AG04450 (cell line): ENCODE measurements at regions not wholly inside any gene's neighbourhood (a gene's known extent, or its start where the extent isn't known, plus 50 kb on each side); places are given as distances from the start of the nearest gene placed in this dataset.
A peak's percentile ranks its signal among the peaks of the same experiment; 100 is the strongest.

ENCODE experiments used
- CTCF ChIA-PET: fragments of 300-600, 350-600 bp; formaldehyde crosslinking; extraction: SDS; loops from one replicate; lab custom pipeline; 2022; ENCODE audit warnings: antibody characterized with exemption, inconsistent platforms; lab: Charles Lee
- POLR2A ChIA-PET: fragments of 350-600 bp; formaldehyde crosslinking; extraction: SDS; loops from one replicate; lab custom pipeline; 2021; ENCODE audit warnings: antibody characterized with exemption, inconsistent platforms; lab: Yijun Ruan, JAX
- DNase-seq: peaks from one replicate; pipeline ENCODE4 v3.0.0-alpha.2; 2011; ENCODE audit warnings: low read depth, low spot score
- H3K27ac ChIP-seq: one replicate; pipeline ENCODE4 v1.5.1; 2012; ENCODE audit warnings: low read depth, low read length, control low read depth
- H3K27me3 ChIP-seq: one replicate; pipeline ENCODE4 v1.6.0; 2012; ENCODE audit warnings: low read length; ENCODE audit not compliant: control insufficient read depth, insufficient read depth
- H3K4me3 ChIP-seq: 2 replicates; pipeline ENCODE4 v1.5.1; 2011; ENCODE audit warnings: mild to moderate bottlenecking, low read depth, low read length, control low read depth
- H3K9me3 ChIP-seq: 2 replicates; pipeline ENCODE4 v1.5.1; 2012; ENCODE audit warnings: low read length; ENCODE audit not compliant: control insufficient read depth, insufficient read depth
- CTCF ChIP-seq: IDR thresholded peaks from 2 replicates; pipeline ENCODE4 v1.5.1; 2011; ENCODE audit warnings: low read depth, low read length, control low read depth, inconsistent platforms

DNA sequence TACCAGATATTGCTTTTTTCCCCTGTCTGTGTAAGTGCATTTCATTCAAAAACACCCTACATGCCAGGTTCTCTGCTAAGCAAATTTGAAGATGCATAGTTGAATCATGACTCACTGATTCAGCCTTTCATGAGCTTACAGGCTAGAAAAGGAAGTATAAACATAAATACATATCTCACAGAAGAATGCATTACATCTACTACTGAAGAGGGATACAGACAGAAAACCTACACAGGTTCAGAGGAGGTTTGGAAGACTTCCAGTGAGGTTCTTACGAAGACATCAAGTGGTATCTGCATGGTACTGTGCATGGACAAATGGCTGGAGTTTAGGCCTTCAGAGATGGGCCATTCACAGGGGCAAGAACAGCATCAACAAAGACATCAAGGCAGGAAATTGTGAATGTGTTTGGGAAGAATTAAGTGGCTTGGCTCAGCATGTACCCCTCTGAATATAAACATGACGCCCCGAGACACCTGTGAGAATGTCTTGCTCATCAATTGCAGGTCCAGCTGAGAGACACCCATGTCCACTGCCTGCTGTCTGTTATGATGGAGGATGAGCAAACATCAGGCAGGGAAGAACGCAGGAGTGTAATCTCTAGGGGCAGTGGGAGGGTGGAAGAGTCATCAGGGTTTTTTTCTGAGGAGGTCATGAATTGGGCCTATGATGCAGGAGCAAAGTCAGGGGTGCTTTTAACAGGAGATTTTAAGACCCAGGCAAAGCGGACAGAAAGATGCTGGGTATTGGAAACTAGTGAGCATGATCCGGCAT lies 105.1 kb upstream of the GALNT15 start:
- Histone ChIP-seq H3K9me3 (no peaks in the 10 kb centered on the region), H3K27ac (peak overlapping the region; percentile 91), H3K27me3 (no peaks in the 10 kb centered on the region), H3K4me3 (no peak overlapping the region)
- POLR2A ChIA-PET, result interaction anchor here (0.8 to 2.1 kb wide), 4 partner anchors 9 to 105 kb away, joined by 3 to 12 read pairs (median 10); partner anchors contain the start of gene GALNT15
- CTCF ChIA-PET, result interaction anchor here (0.9 to 1.2 kb wide), 2 partner anchors 20 to 124 kb away, joined by 3 to 4 read pairs; no protein-coding TSS in a partner anchor
- peak; percentile 93 for DNase-seq
- no peak for TF ChIP-seq CTCF

DNA sequence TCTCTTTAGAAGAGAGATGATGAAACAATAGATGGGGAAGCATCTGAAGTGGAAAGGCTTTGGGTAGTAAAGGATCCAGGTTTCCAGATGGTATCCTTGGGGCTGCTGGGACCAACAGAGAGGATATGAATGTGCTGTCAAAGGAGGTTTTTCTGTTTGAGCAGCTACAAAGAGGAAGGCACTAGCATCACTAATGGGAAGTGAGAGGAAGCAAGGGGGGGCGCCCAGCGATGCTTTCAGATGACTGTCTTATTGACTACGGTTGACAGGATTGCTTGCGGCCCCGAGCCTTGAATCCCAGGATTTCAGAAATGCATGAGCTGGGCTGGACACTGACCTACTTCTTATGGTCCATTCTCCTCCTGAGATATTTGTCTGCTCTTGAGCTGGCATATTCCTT lies 103.8 kb upstream of the GALNT15 start:
- no peak overlapping the region for H3K4me3 ChIP-seq
- H3K9me3 ChIP-seq, result no peaks in the 10 kb centered on the region
- H3K27ac ChIP-seq, result no peak overlapping the region
- no peak for TF ChIP-seq CTCF
- POLR2A ChIA-PET, result interaction anchor here (2.1 kb wide), 1 partner anchor 19 kb away, joined by 8 read pairs; no protein-coding TSS in a partner anchor
- CTCF ChIA-PET, result interaction anchor here (1.2 kb wide), 1 partner anchor 22 kb away, joined by 4 read pairs; no protein-coding TSS in a partner anchor
- H3K27me3 ChIP-seq, result no peaks in the 10 kb centered on the region
- DNase-seq, result no peak

DNA sequence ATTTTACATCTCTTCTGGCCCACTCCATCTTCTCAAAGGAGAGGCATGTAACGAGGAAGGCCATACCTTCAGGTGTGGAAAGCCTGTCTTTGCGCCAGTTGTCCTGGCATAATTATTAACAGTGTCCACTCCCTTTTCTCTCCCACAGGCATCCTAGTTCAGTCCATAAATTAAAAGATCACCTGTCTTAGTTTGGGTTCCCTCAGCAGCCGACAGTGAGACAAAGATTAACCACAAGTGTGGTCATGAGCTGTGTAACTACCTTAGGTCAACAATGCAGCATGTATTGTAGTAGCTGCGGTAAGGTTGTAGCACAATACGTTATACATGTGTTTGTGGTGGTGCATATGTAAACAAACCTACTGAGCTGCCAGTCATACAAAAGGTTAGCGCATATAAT lies 103.3 kb upstream of the GALNT15 start:
- DNase-seq, result no peak
- TF ChIP-seq CTCF, result no peak
- CTCF ChIA-PET, result interaction anchor here (1.1 kb wide), 1 partner anchor 107 kb away, joined by 5 read pairs; no protein-coding TSS in a partner anchor

DNA sequence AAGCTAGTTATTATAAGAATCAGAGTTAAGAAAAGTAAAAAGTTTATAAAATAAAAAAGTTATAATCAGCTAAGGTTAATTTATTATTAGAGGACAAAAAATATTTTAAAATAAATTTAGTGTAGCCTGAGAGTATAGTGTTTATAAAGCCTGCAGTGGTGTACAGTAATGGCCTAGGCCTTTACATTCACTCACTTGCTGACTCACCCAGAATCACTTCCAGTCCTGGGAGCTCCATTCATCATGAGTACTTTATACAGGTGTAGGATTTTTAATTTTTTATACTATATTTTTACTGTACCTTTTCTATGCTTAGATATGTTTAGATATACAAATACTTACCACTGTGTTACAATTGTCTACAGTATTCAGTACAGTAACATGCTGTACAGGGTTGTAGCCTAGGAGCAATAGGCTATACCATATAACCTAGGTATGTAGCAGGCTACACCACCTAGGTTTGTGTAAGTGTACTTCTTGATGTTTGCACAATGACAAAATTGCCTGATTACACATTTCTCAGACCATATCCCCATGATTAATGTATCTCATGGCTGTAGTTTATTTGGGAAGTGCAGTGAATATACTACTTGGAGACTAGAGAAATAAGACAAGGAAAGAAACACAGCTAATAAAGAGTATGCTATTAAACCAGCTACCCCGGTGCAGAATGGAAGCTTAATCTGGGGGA lies 101.9 kb upstream of the GALNT15 start:
- ChIA-PET POLR2A (interaction anchor here (0.6 to 0.9 kb wide), 2 partner anchors 12 to 18 kb away, joined by 4 to 5 read pairs; no protein-coding TSS in a partner anchor), CTCF (interaction anchor here (1.0 to 1.2 kb wide), 4 partner anchors 13 to 106 kb away, joined by 3 to 5 read pairs (median 3); no protein-coding TSS in a partner anchor)
- DNase-seq, result no peak

More for the DNA sequence above, 103.3 kb upstream of the GALNT15 start:
- Histone ChIP-seq H3K27ac (no peak overlapping the region), H3K9me3 (no peaks in the 10 kb centered on the region), H3K27me3 (no peaks in the 10 kb centered on the region), H3K4me3 (no peak overlapping the region)
- POLR2A ChIA-PET, result no interaction called here

More for the DNA sequence above, 101.9 kb upstream of the GALNT15 start:
- Histone ChIP-seq H3K9me3 (peaks cover 4% of the 10 kb centered on the region; the same call in 1 of the 2 replicates), H3K27ac (no peak overlapping the region), H3K4me3 (no peak overlapping the region), H3K27me3 (no peaks in the 10 kb centered on the region)
- TF ChIP-seq CTCF, result no peak
